Choroid plexus epithelial cell (primary cell): ENCODE measurements at regions not wholly inside any gene's neighbourhood (a gene's known extent, or its start where the extent isn't known, plus 50 kb on each side); places are given as distances from the start of the nearest gene placed in this dataset.

Source experiments
- DNase-seq: peaks from one replicate; pipeline ENCODE4 v3.0.0-alpha.2; 2010; ENCODE audit warnings: low read depth
- H3K4me3 ChIP-seq: 2 replicates; pipeline ENCODE4 v1.5.1; 2011; ENCODE audit warnings: low read depth, mild to moderate bottlenecking, control low read depth, low read length, moderate library complexity
- TF ChIP-seq, protein P1 (sequence below): conservative IDR thresholded peaks from 2 replicates; pipeline ENCODE4 v1.5.1; 2011; ENCODE audit warnings: low read depth, mild to moderate bottlenecking, control low read depth, inconsistent platforms, low read length, moderate library complexity

DNA sequence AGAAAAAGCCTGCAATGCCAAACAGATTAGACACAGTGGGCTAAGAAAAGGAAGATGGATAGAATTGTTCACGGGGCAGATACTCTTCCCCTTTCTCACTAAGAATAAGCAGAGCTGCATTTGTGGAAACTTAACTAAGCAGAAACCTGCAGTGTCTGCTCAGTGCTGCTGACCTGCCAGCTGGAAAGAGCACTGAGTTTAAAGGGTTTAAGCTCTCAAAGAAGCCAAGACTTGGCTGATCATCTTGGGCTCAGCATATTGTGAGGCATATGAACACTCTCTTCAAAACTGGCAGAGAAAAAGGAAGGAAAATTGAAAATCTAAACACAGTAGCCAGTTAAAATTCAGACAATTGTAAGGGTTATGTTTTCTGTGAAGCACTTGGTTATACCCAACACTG is 711.1 kb upstream of the EPHA7 start:
- DNase-seq = peak; percentile 13
- H3K4me3 ChIP-seq = no peak overlapping the region
- TF ChIP-seq, protein P1, sequence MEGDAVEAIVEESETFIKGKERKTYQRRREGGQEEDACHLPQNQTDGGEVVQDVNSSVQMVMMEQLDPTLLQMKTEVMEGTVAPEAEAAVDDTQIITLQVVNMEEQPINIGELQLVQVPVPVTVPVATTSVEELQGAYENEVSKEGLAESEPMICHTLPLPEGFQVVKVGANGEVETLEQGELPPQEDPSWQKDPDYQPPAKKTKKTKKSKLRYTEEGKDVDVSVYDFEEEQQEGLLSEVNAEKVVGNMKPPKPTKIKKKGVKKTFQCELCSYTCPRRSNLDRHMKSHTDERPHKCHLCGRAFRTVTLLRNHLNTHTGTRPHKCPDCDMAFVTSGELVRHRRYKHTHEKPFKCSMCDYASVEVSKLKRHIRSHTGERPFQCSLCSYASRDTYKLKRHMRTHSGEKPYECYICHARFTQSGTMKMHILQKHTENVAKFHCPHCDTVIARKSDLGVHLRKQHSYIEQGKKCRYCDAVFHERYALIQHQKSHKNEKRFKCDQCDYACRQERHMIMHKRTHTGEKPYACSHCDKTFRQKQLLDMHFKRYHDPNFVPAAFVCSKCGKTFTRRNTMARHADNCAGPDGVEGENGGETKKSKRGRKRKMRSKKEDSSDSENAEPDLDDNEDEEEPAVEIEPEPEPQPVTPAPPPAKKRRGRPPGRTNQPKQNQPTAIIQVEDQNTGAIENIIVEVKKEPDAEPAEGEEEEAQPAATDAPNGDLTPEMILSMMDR = no peak

DNA sequence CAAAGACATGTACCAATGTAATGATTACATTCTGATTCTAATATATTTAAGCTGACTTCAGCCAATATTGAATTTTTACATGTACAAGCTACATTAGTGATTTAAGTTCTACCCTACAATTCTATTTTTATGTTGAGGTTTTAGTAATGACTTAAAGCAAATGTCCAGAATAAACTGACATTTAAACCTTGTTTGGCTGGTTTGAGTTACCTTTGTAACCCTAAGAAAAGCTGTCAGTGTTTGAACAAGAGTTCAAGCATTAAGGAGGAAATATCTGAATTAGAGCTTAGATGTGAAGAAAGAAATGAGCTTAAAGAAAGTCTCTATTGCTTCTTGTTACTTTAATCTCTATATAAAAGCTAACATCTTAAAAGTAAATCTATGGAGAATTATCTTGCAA is 710.6 kb upstream of the EPHA7 start:
- TF ChIP-seq, protein P1 = no peak
- DNase-seq = no peak

DNA sequence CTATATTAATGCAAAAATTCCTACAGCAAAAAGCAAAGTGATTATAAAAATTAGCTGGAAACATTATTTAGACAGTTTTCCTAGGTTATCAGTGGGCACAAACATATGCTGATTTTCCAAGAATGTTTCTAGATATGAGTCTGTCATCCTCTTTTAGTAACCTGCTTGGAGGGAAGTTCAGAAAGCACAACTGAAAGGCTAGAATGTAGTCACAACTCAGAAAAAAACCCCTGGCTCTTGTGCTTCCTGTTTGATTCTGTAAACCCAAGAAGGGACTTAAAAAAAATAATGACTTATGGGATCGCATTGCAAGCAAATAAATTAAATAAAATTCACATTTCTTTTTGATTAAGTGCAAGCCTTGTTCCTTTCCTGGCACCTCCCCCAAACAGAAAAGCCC is 708.4 kb upstream of the EPHA7 start:
- H3K4me3 ChIP-seq = no peak overlapping the region
- DNase-seq = peak; percentile 1
- TF ChIP-seq, protein P1 = no peak

More for the DNA sequence above, 710.6 kb upstream of the EPHA7 start:
- H3K4me3 ChIP-seq = no peak overlapping the region

DNA sequence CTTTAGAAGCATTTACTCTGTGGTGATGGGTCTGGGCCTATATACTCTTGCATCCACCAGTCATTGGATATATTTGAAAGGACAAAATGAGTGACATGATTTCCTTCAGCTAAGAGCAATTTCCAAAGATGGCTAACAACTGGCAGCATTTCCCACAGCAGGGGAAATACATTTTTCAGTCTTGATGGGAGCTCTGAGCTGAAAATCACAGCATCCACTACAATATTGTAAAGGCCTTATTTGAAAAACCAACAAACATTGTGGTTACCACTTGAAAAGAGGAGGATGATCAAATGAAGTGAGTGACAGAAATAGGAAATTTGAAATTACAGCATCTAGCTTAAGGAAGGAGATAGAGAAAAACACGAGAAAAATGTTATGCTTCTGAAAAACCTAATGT is 705.0 kb upstream of the EPHA7 start:
- no peak for DNase-seq
- TF ChIP-seq, protein P1 = no peak
- H3K4me3 ChIP-seq = no peak overlapping the region

DNA sequence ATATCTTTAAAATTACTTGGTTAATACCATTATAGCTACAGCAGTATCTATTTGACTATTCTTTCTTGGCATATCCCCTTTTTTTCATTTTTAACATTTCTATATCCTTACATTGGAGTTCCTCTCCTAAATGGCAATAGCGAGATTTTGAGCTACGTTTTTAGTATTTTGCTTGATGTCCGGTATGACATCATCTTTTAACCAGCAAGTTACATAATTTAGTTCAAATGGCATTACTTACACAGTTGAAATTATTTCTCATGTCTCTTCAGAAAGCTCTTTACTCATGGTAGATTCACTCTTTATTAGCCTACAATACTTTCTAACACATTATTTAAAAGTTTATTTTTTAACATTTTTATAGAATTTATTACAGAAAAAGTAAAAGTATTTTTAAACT is 701.7 kb upstream of the EPHA7 start:
- no peak for DNase-seq
- TF ChIP-seq, protein P1 = no peak
- H3K4me3 ChIP-seq = no peak overlapping the region

DNA sequence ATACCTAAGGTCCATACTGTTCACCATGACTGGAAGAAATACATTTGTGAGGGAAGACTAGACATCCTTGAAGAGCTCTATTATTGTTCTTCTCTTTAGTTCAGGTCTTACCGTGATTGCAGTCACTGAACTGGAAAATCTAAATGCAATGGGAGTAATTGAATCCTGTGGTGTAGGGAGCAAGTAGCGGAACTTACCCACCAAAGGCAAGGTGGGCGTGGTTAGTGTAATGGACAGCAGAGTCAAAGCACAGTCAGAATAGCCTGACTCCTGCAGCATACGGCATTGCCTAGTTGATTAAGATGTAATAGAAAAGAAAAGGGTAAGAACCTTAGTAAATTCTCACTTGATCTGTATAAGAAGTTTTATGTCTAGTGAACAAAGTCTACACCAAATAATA is 679.7 kb upstream of the EPHA7 start:
- TF ChIP-seq, protein P1 = no peak
- no peak overlapping the region for H3K4me3 ChIP-seq
- DNase-seq = no peak

DNA sequence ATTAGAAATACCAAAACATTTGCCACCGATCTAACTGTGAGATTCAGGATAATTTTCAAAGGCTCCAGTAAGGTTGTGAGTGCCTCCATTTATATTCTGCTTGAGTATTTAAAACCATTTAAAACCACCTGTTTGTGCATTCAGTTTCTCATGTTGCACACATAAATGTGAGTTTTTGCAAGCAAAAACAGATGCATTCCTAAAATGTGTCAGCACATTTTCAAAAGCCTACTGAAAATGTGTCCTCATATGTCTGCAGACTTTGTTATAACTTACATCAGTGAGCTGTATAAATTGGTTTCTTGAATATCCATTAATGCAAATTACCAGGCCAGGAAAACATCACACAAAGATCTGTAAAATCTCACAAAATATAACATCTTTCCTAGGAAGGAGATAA is 676.6 kb upstream of the EPHA7 start:
- TF ChIP-seq, protein P1 = no peak
- no peak overlapping the region for H3K4me3 ChIP-seq
- no peak for DNase-seq
